CD14-positive monocyte (primary cell): ENCODE measurements at regions not wholly inside any gene's neighbourhood (a gene's known extent, or its start where the extent isn't known, plus 50 kb on each side); places are given as distances from the start of the nearest gene placed in this dataset.

Source experiments
- DNase-seq, 3 donors: peaks; one replicate each; pipeline ENCODE4 v3.0.0-alpha.2; 2011 to 2022
- H2AFZ ChIP-seq: 2 replicates; pipeline ENCODE4 v1.6.0; 2012; ENCODE audit warnings: mild to moderate bottlenecking, low read depth, low read length, inconsistent platforms; ENCODE audit not compliant: insufficient read depth, poor library complexity, severe bottlenecking
- H3K27ac ChIP-seq, 2 donors: 1 replicate in 1 of 2; 2 replicates in 1 of 2; pipeline ENCODE4 v1.5.1; 2012 to 2013; ENCODE audit warnings: low read length in 2 of 2, control low read depth in 1 of 2, inconsistent platforms in 1 of 2, low read depth in 1 of 2, mild to moderate bottlenecking in 1 of 2
- H3K27me3 ChIP-seq, 2 donors: one replicate each; pipeline versions ENCODE4 v1.6.0 to v1.6.1; 2011 to 2013; ENCODE audit warnings: low read length in 2 of 2; ENCODE audit not compliant: control insufficient read depth in 2 of 2, insufficient read depth in 2 of 2
- H3K36me3 ChIP-seq, 2 donors: replicated peaks in 1 of 2; 1 replicate in 1 of 2; 2 replicates in 1 of 2; pipeline versions ENCODE4 v1.5.1 to v1.6.1; 2012 to 2013; ENCODE audit warnings: low read length in 2 of 2, control low read depth in 1 of 2, inconsistent platforms in 1 of 2, mild to moderate bottlenecking in 1 of 2; ENCODE audit not compliant: insufficient read depth in 2 of 2, control insufficient read depth in 1 of 2
- H3K4me1 ChIP-seq, 2 donors: 1 replicate in 1 of 2; 2 replicates in 1 of 2; pipeline versions ENCODE4 v1.5.1 to v1.6.1; 2012 to 2013; ENCODE audit warnings: low read length in 2 of 2, control low read depth in 1 of 2, inconsistent platforms in 1 of 2, mild to moderate bottlenecking in 1 of 2, moderate library complexity in 1 of 2; ENCODE audit not compliant: insufficient read depth in 2 of 2, control insufficient read depth in 1 of 2
- H3K4me2 ChIP-seq: replicated peaks from 2 replicates; pipeline ENCODE3; 2012; ENCODE audit warnings: low read length, moderate library complexity, mild to moderate bottlenecking; ENCODE audit not compliant: poor library complexity, severe bottlenecking; ENCODE audit errors: extremely low read depth
- H3K4me3 ChIP-seq, 3 experiments: fragments of 200-600 bp in 1 of 3; sonication (generic) in 1 of 3; replicated peaks in 1 of 3; 1 replicate in 2 of 3; 2 replicates in 1 of 3; pipeline ENCODE4 v1.5.1; 2011 to 2013; ENCODE audit warnings: low read length in 3 of 3, mild to moderate bottlenecking in 3 of 3, control low read depth in 2 of 3, low read depth in 2 of 3, inconsistent platforms in 1 of 3, moderate library complexity in 1 of 3
- H3K79me2 ChIP-seq: 2 replicates; pipeline ENCODE4 v1.6.0; 2012; ENCODE audit warnings: mild to moderate bottlenecking, control low read depth, inconsistent platforms, low read length, moderate library complexity; ENCODE audit not compliant: insufficient read depth
- H3K9ac ChIP-seq: 2 replicates; pipeline ENCODE4 v1.6.0; 2017; ENCODE audit warnings: low read length, mild to moderate bottlenecking; ENCODE audit not compliant: insufficient read depth, poor library complexity, severe bottlenecking
- H3K9me3 ChIP-seq, 2 donors: replicated peaks in 1 of 2; 1 replicate in 1 of 2; 2 replicates in 1 of 2; pipeline versions ENCODE4 v1.5.1 to v1.6.1; 2012 to 2013; ENCODE audit warnings: low read length in 2 of 2, control low read depth in 1 of 2; ENCODE audit not compliant: control insufficient read depth in 1 of 2, insufficient read depth in 1 of 2
- H4K20me1 ChIP-seq: 2 replicates; pipeline ENCODE4 v1.6.0; 2012; ENCODE audit warnings: mild to moderate bottlenecking, low read length, control low read depth, moderate library complexity; ENCODE audit not compliant: insufficient read depth
- H3K27ac Mint-ChIP-seq, 7 donors: one replicate each; pipeline ENCODE4 v1.8.0; 2020; ENCODE audit warnings: mild to moderate bottlenecking in 7 of 7, mixed read lengths in 7 of 7, moderate library complexity in 6 of 7, inconsistent platforms in 2 of 7
- H3K27me3 Mint-ChIP-seq, 3 donors: one replicate each; pipeline ENCODE4 v1.8.0; 2021 to 2022; ENCODE audit warnings: low read depth in 3 of 3, mild to moderate bottlenecking in 3 of 3, mixed read lengths in 3 of 3, moderate library complexity in 3 of 3, inconsistent platforms in 1 of 3
- H3K36me3 Mint-ChIP-seq, 2 donors: one replicate each; pipeline ENCODE4 v1.8.0; 2020; ENCODE audit warnings: mixed read lengths in 2 of 2, inconsistent platforms in 1 of 2, mild to moderate bottlenecking in 1 of 2
- H3K4me1 Mint-ChIP-seq: one replicate; pipeline ENCODE4 v1.8.0; 2020; ENCODE audit warnings: mild to moderate bottlenecking, mixed read lengths
- H3K4me3 Mint-ChIP-seq, 2 donors: one replicate each; pipeline ENCODE4 v1.8.0; 2020; ENCODE audit warnings: mild to moderate bottlenecking in 2 of 2, mixed read lengths in 2 of 2, moderate library complexity in 1 of 2
- H3K9me3 Mint-ChIP-seq, 7 donors: one replicate each; pipeline ENCODE4 v1.8.0; 2020 to 2022; ENCODE audit warnings: mixed read lengths in 7 of 7, mild to moderate bottlenecking in 6 of 7, moderate library complexity in 6 of 7, inconsistent platforms in 2 of 7
- CTCF ChIP-seq: fragments of 200-600 bp; IDR thresholded peaks from one replicate; pipeline ENCODE4 v1.8.0; 2022; ENCODE audit warnings: antibody characterized with exemption, mild to moderate bottlenecking
- WGBS: methylation state at CpG from one replicate; pipeline ENCODE4 v1.1.5; 2013; ENCODE audit warnings: missing lambda C conversion rate; ENCODE audit not compliant: insufficient coverage; 5-methylcytosine and 5-hydroxymethylcytosine counted together
- intact Hi-C, 2 donors: fragments of 100-400 bp; cut with micrococcal nuclease; formaldehyde crosslinking; loops; one replicate each; pipeline versions ENCODE4 v1.15.0 to v1.15.1; 2023

GRCh38 chr16:73151941-73152340 lies 104.0 kb upstream of the ZFHX3 start:
- Histone ChIP-seq H3K4me1 (peaks cover 57 to 65% of the 10 kb centered on the region in 2 donors), H3K27ac (peak overlapping the region in 1 of 2 donors; percentile 92), H3K27me3 (no peaks in the 10 kb centered on the region), H3K79me2 (no peaks in the 10 kb centered on the region), H3K4me3 (no peak overlapping the region), H3K9ac (no peak overlapping the region), H3K36me3 (no peaks in the 10 kb centered on the region), H2AFZ (no peak overlapping the region), H3K9me3 (no peaks in the 10 kb centered on the region), H3K4me2 (no peak overlapping the region), H4K20me1 (no peaks in the 10 kb centered on the region)
- DNase-seq, result peak in 1 of 3 donors; percentile 16
- intact Hi-C loops, result loop anchor here (2.0 to 5.0 kb wide), 2 partner anchors 65 to 87 kb away; no protein-coding TSS in a partner anchor
- H3K36me3 Mint-ChIP-seq, result peaks cover 0 to 2% of the 10 kb centered on the region in 2 donors
- peak overlapping the region; percentile 12 to 90 (median 71) for H3K27ac Mint-ChIP-seq
- H3K27me3 Mint-ChIP-seq, result peaks cover 0 to 2% (median 2%) of the 10 kb centered on the region in 3 donors
- TF ChIP-seq CTCF, result no peak
- 67% methylated on average over 2 of the region's 6 CpGs for WGBS
- peak overlapping the region in 1 of 2 donors; percentile 51 for H3K4me3 Mint-ChIP-seq
- H3K9me3 Mint-ChIP-seq, result peaks cover 0 to 3% (median 0%) of the 10 kb centered on the region in 7 donors
- H3K4me1 Mint-ChIP-seq, result peaks cover 60% of the 10 kb centered on the region

- Mint-ChIP-seq H3K9me3 (peaks cover 0 to 3% (median 0%) of the 10 kb centered on the region in 7 donors), H3K4me1 (peaks cover 59% of the 10 kb centered on the region), H3K27ac (peak overlapping the region; percentile 47 to 88 (median 71)), H3K27me3 (peaks cover 0 to 2% (median 0%) of the 10 kb centered on the region in 3 donors), H3K36me3 (peaks cover 0 to 2% of the 10 kb centered on the region in 2 donors), H3K4me3 (peak overlapping the region in 1 of 2 donors; percentile 14)
- intact Hi-C loops, result loop anchor here in 1 of 2 donors (5.0 kb wide), 1 partner anchor 64 kb away; no protein-coding TSS in a partner anchor
- TF ChIP-seq CTCF, result no peak
- H3K9me3 ChIP-seq, result no peaks in the 10 kb centered on the region
- peaks cover 57 to 65% of the 10 kb centered on the region in 2 donors for H3K4me1 ChIP-seq
- H3K4me3 ChIP-seq, result peak overlapping the region in 1 of 3 experiments; percentile 6
- H3K9ac ChIP-seq, result no peak overlapping the region
- no peaks in the 10 kb centered on the region for H3K27me3 ChIP-seq
- no peak overlapping the region for H3K4me2 ChIP-seq
- H3K79me2 ChIP-seq, result no peaks in the 10 kb centered on the region
- H2AFZ ChIP-seq, result no peak overlapping the region
- H3K27ac ChIP-seq, result peak overlapping the region in 1 of 2 donors; percentile 51
- H3K36me3 ChIP-seq, result no peaks in the 10 kb centered on the region
- no peak for DNase-seq
- H4K20me1 ChIP-seq, result no peaks in the 10 kb centered on the region
- 45% methylated on average over 2 of the region's 5 CpGs for WGBS
Measured at GRCh38 chr16:73151225-73151624, 103.3 kb upstream of the ZFHX3 start.
